HG03354 (cell line): ENCODE measurements at regions not wholly inside any gene's neighbourhood (a gene's known extent, or its start where the extent isn't known, plus 50 kb on each side); places are given as distances from the start of the nearest gene placed in this dataset.
A peak's percentile ranks its signal among the peaks of the same experiment; 100 is the strongest.

Experiments
- ATAC-seq: cut with Tn5 transposase; IDR thresholded peaks from one replicate; pipeline ENCODE4 v1.9.1; 2021; ENCODE audit warnings: mild to moderate bottlenecking; ENCODE audit not compliant: unreplicated experiment, poor library complexity, severe bottlenecking

- ATAC-seq, result no peak
These were observed 121.6 kb upstream of the KLF6 start for GRCh38 chr10:3906511-3907111.

GRCh38 chr10:3904419-3904960, 119.5 kb upstream of the KLF6 start:
- no peak for ATAC-seq

- peak; percentile 33 for ATAC-seq
These were observed 117.9 kb upstream of the KLF6 start for GRCh38 chr10:3902809-3903410.

GRCh38 chr10:3902054-3902808, 117.2 kb upstream of the KLF6 start:
- peak; percentile 92 for ATAC-seq

GRCh38 chr10:3901370-3901769, 116.4 kb upstream of the KLF6 start:
- no peak for ATAC-seq

- no peak for ATAC-seq
These were observed 115.4 kb upstream of the KLF6 start for GRCh38 chr10:3900391-3900790.

GRCh38 chr10:3898821-3899220, 113.8 kb upstream of the KLF6 start:
- ATAC-seq, result no peak

- no peak for ATAC-seq
These were observed 112.1 kb upstream of the KLF6 start for GRCh38 chr10:3897156-3897555.

- no peak for ATAC-seq
These were observed 111.2 kb upstream of the KLF6 start for GRCh38 chr10:3896161-3896560.

- no peak for ATAC-seq
These were observed 110.1 kb upstream of the KLF6 start for GRCh38 chr10:3895045-3895631.

- no peak for ATAC-seq
These were observed 109.0 kb upstream of the KLF6 start for GRCh38 chr10:3893901-3894563.

GRCh38 chr10:3892440-3893425, 107.7 kb upstream of the KLF6 start:
- no peak for ATAC-seq

GRCh38 chr10:3891396-3891795, 106.4 kb upstream of the KLF6 start:
- ATAC-seq, result no peak

- no peak for ATAC-seq
These were observed 105.8 kb upstream of the KLF6 start for GRCh38 chr10:3890602-3891352.

- no peak for ATAC-seq
These were observed 105.0 kb upstream of the KLF6 start for GRCh38 chr10:3889961-3890522.

- ATAC-seq, result peak; percentile 67
These were observed 103.0 kb upstream of the KLF6 start for GRCh38 chr10:3887885-3888476.

- no peak for ATAC-seq
These were observed 102.4 kb upstream of the KLF6 start for GRCh38 chr10:3887404-3887803.
